ENCODE measurements at regions not wholly inside any gene's neighbourhood (a gene's known extent, or its start where the extent isn't known, plus 50 kb on each side); places are given as distances from the start of the nearest gene placed in this dataset.

- DNase-seq (ENCODE audit: low read depth, low spot score): no peak
- POLR2A ChIA-PET: no interaction called here
- CTCF ChIA-PET: no interaction called here
- TF ChIP-seq, protein P1, sequence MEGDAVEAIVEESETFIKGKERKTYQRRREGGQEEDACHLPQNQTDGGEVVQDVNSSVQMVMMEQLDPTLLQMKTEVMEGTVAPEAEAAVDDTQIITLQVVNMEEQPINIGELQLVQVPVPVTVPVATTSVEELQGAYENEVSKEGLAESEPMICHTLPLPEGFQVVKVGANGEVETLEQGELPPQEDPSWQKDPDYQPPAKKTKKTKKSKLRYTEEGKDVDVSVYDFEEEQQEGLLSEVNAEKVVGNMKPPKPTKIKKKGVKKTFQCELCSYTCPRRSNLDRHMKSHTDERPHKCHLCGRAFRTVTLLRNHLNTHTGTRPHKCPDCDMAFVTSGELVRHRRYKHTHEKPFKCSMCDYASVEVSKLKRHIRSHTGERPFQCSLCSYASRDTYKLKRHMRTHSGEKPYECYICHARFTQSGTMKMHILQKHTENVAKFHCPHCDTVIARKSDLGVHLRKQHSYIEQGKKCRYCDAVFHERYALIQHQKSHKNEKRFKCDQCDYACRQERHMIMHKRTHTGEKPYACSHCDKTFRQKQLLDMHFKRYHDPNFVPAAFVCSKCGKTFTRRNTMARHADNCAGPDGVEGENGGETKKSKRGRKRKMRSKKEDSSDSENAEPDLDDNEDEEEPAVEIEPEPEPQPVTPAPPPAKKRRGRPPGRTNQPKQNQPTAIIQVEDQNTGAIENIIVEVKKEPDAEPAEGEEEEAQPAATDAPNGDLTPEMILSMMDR (IDR thresholded peaks at IDR 0.05; ENCODE audit: insufficient read depth, low read length, missing control alignments): no peak
- no peak overlapping the region for H3K4me3 ChIP-seq (ENCODE audit: low read depth, low read length)
Measured at GRCh38 chr5:53399926-53400697, 80.3 kb upstream of the FST start.

DNA sequence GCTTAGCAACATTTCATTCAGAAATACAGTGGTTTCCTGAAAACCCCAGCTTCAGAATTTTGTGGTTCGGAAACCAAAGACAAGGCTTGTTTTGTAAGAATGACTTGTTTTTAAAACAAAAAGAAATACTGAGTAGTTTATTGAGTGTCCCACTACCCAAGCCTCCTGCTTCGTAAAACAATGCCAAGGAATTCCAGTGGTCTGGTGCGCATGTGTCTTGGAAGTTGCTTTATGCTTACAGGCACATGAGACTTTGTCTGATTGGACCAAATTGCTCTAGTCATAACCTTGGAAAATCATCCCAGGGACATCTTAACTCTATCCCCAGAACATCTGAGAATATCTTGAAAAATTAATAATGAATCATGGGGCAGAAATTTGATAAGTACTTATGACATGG lies 77.1 kb upstream of the FST start:
- H3K4me3 ChIP-seq (ENCODE audit: low read depth, low read length): no peak overlapping the region
- TF ChIP-seq, protein P1 (IDR thresholded peaks at IDR 0.05; ENCODE audit: insufficient read depth, low read length, missing control alignments): no peak
- CTCF ChIA-PET: interaction anchor here (1.3 kb wide), 1 partner anchor 46 kb away, joined by 3 read pairs; no protein-coding TSS in a partner anchor
- DNase-seq (ENCODE audit: low read depth, low spot score): no peak
- POLR2A ChIA-PET: interaction anchor here (0.7 kb wide), 1 partner anchor 16 kb away, joined by 3 read pairs; no protein-coding TSS in a partner anchor

- no peak for DNase-seq (ENCODE audit: low read depth, low spot score)
- H3K4me3 ChIP-seq (ENCODE audit: low read depth, low read length): no peak overlapping the region
- POLR2A ChIA-PET: interaction anchor here (0.7 kb wide), 1 partner anchor 15 kb away, joined by 3 read pairs; no protein-coding TSS in a partner anchor
- CTCF ChIA-PET: interaction anchor here (1.3 kb wide), 1 partner anchor 46 kb away, joined by 3 read pairs; no protein-coding TSS in a partner anchor
- TF ChIP-seq, protein P1 (IDR thresholded peaks at IDR 0.05; ENCODE audit: insufficient read depth, low read length, missing control alignments): no peak
Measured at GRCh38 chr5:53403758-53404157, 76.7 kb upstream of the FST start.

DNA sequence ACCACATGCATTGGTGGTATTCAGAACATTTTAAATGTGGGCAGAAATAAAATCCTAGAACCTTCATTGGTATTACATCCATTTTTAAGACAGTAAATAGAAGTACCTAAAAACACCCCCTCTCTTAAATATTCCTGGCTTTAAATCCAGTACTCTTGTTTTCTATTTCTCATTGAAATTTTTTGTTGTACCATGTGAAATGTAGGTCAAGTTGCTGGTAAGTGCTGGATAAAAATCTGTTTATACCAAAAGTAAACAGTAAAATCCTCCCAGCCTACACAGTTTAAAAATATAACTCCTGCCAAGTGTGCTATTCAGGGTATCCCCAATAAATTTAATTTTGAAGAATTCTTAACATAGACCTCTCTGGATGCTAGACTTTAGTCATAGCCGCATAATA lies 75.0 kb upstream of the FST start:
- no peak for DNase-seq (ENCODE audit: low read depth, low spot score)
- ChIA-PET POLR2A (no interaction called here), CTCF (no interaction called here)
- TF ChIP-seq, protein P1 (IDR thresholded peaks at IDR 0.05; ENCODE audit: insufficient read depth, low read length, missing control alignments): no peak
- no peak overlapping the region for H3K4me3 ChIP-seq (ENCODE audit: low read depth, low read length)

GRCh38 chr5:53406630-53407316 lies 73.7 kb upstream of the FST start:
- ChIA-PET CTCF (no interaction called here), POLR2A (no interaction called here)
- H3K4me3 ChIP-seq (ENCODE audit: low read depth, low read length): no peak overlapping the region
- TF ChIP-seq, protein P1 (IDR thresholded peaks at IDR 0.05; ENCODE audit: insufficient read depth, low read length, missing control alignments): no peak
- no peak for DNase-seq (ENCODE audit: low read depth, low spot score)

DNA sequence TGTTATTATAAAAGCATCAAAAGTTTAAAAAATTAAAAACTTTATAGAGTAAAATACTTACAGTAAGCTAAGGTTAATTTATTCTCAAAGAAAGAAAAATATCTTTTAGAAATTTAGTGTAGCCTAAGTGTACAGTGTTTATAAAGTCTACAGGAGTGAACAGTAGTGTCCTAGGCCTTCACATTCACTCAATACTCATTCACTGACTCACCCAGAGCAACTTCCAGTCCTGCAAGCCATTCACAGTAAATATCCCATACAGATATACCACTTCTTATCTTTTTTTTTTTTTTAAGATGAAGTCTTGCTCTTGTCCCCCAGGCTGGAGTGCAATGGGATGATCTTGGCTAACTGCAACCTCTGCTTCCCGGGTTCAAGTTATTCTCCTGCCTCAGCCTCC lies 73.1 kb upstream of the FST start:
- no peak for DNase-seq (ENCODE audit: low read depth, low spot score)
- TF ChIP-seq, protein P1 (IDR thresholded peaks at IDR 0.05; ENCODE audit: insufficient read depth, low read length, missing control alignments): no peak
- no peak overlapping the region for H3K4me3 ChIP-seq (ENCODE audit: low read depth, low read length)
- ChIA-PET POLR2A (no interaction called here), CTCF (no interaction called here)
